C4-2B (cell line): ENCODE measurements at regions not wholly inside any gene's neighbourhood (a gene's known extent, or its start where the extent isn't known, plus 50 kb on each side); places are given as distances from the start of the nearest gene placed in this dataset.

ENCODE experiments used
- H3K27ac ChIP-seq: fragments of 450-650 bp; 2 replicates; pipeline ENCODE4 v1.5.1; 2017
- CTCF ChIP-seq: fragments of 450-650 bp; conservative IDR thresholded peaks from 2 replicates; pipeline ENCODE4 v1.5.1; 2017; ENCODE audit warnings: mild to moderate bottlenecking
- ZFX ChIP-seq: fragments of 450-650 bp; IDR thresholded peaks from 2 replicates; pipeline ENCODE4 v1.6.1; 2017

GRCh38 chr5:144028058-144028457 lies 142.4 kb downstream of the YIPF5 start:
- no peak overlapping the region for H3K27ac ChIP-seq
- TF ChIP-seq ZFX (no peak), CTCF (no peak)

GRCh38 chr5:144028636-144029035 lies 141.8 kb downstream of the YIPF5 start:
- no peak for TF ChIP-seq ZFX
- TF ChIP-seq CTCF, result no peak
- no peak overlapping the region for H3K27ac ChIP-seq

GRCh38 chr5:144030904-144031303 lies 139.6 kb downstream of the YIPF5 start:
- TF ChIP-seq CTCF (no peak), ZFX (no peak)
- no peak overlapping the region for H3K27ac ChIP-seq

- H3K27ac ChIP-seq, result no peak overlapping the region
- TF ChIP-seq CTCF (no peak), ZFX (no peak)
These were observed 138.1 kb downstream of the YIPF5 start for GRCh38 chr5:144032375-144032774.

GRCh38 chr5:144033486-144033885 lies 137.0 kb downstream of the YIPF5 start:
- TF ChIP-seq CTCF (no peak), ZFX (no peak)

GRCh38 chr5:144035046-144035740 lies 135.3 kb downstream of the YIPF5 start:
- TF ChIP-seq CTCF (no peak), ZFX (no peak)

More at GRCh38 chr5:144033486-144033885, 137.0 kb downstream of the YIPF5 start:
- no peak overlapping the region for H3K27ac ChIP-seq

GRCh38 chr5:144036476-144036875 lies 134.0 kb downstream of the YIPF5 start:
- TF ChIP-seq ZFX, result no peak
- TF ChIP-seq CTCF, result no peak
- H3K27ac ChIP-seq, result no peak overlapping the region

More at GRCh38 chr5:144035046-144035740, 135.3 kb downstream of the YIPF5 start:
- no peak overlapping the region for H3K27ac ChIP-seq
